Activated naive CD8-positive, alpha-beta T cell (primary cell): ENCODE measurements at regions not wholly inside any gene's neighbourhood (a gene's known extent, or its start where the extent isn't known, plus 50 kb on each side); places are given as distances from the start of the nearest gene placed in this dataset.
"Not testable (repeated sequence)": the region's sequence is repeated elsewhere in the genome, so short reads cannot be mapped to it uniquely, and the experiment has no call there.

Experiments
- H3K27ac Mint-ChIP-seq: one replicate; pipeline ENCODE4 v1.8.0; 2021; ENCODE audit warnings: mixed read lengths
- H3K27me3 Mint-ChIP-seq: one replicate; pipeline ENCODE4 v1.8.0; 2021; ENCODE audit warnings: mixed read lengths
- H3K36me3 Mint-ChIP-seq: one replicate; pipeline ENCODE4 v1.8.0; 2021; ENCODE audit warnings: mixed read lengths
- H3K4me1 Mint-ChIP-seq: one replicate; pipeline ENCODE4 v1.8.0; 2021; ENCODE audit warnings: low read depth, mixed read lengths
- H3K4me3 Mint-ChIP-seq: one replicate; pipeline ENCODE4 v1.8.0; 2021; ENCODE audit warnings: mild to moderate bottlenecking, mixed read lengths
- H3K9me3 Mint-ChIP-seq: one replicate; pipeline ENCODE4 v1.8.0; 2021; ENCODE audit warnings: low read depth, mixed read lengths

DNA sequence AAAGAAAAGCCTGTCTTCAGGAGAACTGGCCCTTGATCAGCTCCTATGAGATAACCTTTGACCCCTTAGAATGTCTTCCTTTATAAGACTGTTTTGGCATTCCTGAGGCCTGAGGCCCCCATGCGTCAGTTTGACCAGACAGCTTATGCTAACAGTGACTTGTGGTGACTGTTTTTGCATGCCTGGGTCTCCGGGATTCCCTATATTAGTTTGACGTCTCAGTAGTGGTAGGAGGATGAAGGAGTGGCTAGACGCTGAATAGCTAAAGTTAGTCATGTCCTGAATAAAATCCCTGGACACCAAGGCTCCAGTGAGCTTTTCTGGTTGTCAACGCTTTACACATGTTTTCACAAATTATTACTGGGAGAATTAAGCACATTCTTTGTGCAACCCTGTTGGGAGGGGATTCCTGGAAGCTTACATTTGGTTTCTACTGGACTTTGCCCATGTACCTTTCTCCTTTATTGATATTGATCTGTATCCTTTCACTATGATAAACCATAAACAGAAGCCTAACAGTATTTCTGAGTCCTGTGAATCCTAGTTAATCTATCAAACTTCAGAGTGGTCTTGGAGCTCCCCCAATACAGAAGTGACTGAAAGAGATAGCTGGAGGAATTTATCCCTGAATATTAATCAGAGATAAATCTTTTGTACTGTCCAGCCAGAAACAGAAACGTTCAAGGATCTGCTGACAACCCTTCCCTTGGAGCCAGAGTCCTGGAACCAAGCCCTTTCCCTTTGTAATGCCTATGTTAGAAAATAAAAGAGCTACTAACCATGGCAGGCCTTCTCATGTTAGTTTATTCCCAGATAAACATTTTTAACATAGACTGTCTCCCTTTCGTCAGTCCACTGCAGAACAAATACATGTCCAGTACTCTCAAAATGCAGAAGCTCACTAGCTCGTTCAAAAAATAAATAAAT lies 479.2 kb downstream of the RPS29 start:
- Mint-ChIP-seq H3K27ac (no peak overlapping the region), H3K4me3 (no peak overlapping the region), H3K4me1 (no peaks in the 10 kb centered on the region), H3K27me3 (no peaks in the 10 kb centered on the region), H3K36me3 (no peaks in the 10 kb centered on the region), H3K9me3 (peaks cover 3% of the 10 kb centered on the region)

DNA sequence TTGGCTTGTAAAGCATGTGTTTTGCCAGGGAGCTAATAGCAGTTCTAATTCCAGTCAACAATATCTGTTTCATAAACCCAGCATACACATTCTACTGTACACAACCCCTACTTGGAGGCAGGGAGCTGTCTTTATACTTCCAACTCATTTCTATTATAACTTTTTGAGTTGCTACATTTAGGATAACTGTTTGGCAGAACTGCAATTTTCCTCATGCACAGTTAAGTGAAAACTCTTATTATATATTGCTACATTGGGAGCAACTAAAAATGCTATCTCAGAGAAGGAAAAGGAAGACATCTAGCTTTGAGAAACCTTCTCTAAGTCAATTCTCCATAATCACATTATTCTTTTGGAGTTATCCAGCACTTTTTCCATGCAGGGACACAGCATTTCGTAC lies 480.2 kb downstream of the RPS29 start:
- Mint-ChIP-seq H3K9me3 (peaks cover 3% of the 10 kb centered on the region), H3K4me3 (no peak overlapping the region), H3K36me3 (no peaks in the 10 kb centered on the region), H3K27me3 (no peaks in the 10 kb centered on the region), H3K27ac (no peak overlapping the region), H3K4me1 (no peaks in the 10 kb centered on the region)

DNA sequence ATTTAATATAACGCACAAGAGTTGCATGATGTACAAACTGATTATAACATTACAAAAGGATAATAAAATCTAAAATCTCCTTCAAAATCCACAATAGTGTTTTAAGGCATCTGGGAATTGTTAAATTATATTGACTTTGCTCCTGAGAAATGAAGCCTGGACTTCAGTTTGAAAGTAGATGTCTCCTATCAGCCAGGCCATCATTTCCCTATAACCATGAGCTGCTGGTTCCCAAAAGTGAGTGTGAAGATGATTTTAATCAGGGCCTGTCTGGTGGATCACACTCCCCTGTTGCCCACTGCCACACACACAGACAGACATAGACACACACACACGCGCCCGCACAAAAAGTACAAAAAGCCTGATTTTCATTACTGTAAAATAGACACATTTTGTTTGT lies 480.7 kb downstream of the RPS29 start:
- Mint-ChIP-seq H3K9me3 (peaks cover 3% of the 10 kb centered on the region), H3K4me3 (no peak overlapping the region), H3K36me3 (no peaks in the 10 kb centered on the region), H3K27ac (no peak overlapping the region), H3K27me3 (no peaks in the 10 kb centered on the region), H3K4me1 (no peaks in the 10 kb centered on the region)

DNA sequence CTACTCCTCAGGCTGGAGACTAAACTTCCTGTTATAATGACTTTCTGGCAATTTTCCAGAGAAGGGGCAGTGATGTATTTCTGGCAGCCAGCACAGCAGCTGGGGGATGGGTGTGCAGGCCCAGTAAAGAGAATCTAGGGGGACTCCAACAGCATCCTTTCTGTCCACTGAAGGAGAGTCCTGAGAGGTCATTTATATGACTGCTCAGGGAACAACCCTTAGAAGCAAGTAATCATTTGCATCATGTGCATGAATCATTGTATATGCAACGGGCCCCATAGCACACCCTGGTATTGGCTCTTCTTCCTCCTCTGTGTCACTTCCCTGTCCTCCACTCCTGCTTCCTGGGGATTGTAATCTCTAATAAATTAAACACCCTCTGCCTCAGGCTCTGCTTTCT lies 493.8 kb downstream of the RPS29 start:
- Mint-ChIP-seq H3K9me3 (peaks cover 4% of the 10 kb centered on the region), H3K27me3 (peaks cover 4% of the 10 kb centered on the region), H3K4me1 (no peaks in the 10 kb centered on the region), H3K4me3 (no peak overlapping the region), H3K27ac (no peak overlapping the region), H3K36me3 (no peaks in the 10 kb centered on the region)

DNA sequence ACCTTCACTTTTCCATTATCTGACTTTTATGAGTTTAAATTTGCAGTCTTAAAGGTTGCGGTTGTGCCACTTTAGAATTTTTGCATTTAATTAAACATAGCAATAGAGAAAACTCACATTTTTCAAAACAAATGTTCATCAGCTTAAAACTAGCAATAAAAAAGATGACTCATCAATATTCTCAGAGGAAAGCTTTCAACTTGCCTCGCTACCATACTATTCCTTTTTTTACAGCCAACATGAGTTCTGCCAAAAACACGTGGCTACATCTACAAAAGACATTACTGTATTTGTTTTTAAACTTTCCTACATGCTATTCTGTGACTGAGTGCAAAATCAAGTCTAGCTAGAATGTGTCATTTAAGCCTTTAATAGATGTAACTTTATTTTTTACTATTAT lies 497.1 kb downstream of the RPS29 start:
- Mint-ChIP-seq H3K27me3 (peaks cover 4% of the 10 kb centered on the region), H3K4me1 (no peaks in the 10 kb centered on the region), H3K9me3 (peaks cover 4% of the 10 kb centered on the region), H3K27ac (no peak overlapping the region), H3K4me3 (no peak overlapping the region), H3K36me3 (no peaks in the 10 kb centered on the region)

DNA sequence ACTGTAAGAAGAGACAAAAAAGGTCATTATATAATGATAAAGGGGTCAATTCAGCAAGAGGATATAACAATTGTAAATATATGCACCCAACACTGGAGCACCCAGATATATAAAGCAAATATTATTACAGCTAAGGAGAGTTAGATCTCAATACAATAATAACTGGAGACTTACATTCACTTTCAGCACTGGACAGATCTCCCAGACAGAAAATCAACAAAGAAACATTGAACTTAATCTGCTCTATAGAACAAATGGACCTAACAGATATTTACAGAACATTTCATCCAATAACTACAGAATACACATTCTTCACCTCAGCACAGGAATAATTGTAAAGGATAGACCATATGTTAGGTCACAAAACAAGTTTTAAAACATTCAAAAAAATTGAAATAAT lies 512.9 kb downstream of the RPS29 start:
- not testable (repeated sequence) for H3K27ac Mint-ChIP-seq, H3K36me3 Mint-ChIP-seq, H3K4me1 Mint-ChIP-seq, H3K4me3 Mint-ChIP-seq, H3K27me3 Mint-ChIP-seq
- peaks cover 15% of the 10 kb centered on the region for H3K9me3 Mint-ChIP-seq

DNA sequence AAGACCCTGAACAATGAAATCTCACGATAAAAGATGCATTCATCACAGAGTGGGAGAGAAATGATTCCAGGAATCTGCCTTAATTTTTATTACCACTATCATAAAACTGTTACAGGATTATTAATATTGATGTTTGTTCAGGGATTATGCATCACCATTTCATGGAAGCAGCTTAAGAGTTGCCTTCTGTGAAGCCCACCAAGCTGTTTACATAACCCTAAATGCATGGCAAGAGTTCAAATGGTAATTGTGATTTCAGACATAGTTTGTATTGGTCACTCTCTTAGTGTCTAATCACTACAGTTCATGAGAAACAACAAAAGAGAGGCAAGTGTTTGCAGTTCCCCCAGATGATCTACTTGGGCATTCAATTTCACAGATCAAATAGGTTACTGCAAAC lies 527.7 kb downstream of the RPS29 start:
- Mint-ChIP-seq H3K4me1 (no peaks in the 10 kb centered on the region), H3K27ac (no peak overlapping the region), H3K36me3 (no peaks in the 10 kb centered on the region), H3K27me3 (peaks cover 2% of the 10 kb centered on the region), H3K9me3 (no peaks in the 10 kb centered on the region), H3K4me3 (no peak overlapping the region)

DNA sequence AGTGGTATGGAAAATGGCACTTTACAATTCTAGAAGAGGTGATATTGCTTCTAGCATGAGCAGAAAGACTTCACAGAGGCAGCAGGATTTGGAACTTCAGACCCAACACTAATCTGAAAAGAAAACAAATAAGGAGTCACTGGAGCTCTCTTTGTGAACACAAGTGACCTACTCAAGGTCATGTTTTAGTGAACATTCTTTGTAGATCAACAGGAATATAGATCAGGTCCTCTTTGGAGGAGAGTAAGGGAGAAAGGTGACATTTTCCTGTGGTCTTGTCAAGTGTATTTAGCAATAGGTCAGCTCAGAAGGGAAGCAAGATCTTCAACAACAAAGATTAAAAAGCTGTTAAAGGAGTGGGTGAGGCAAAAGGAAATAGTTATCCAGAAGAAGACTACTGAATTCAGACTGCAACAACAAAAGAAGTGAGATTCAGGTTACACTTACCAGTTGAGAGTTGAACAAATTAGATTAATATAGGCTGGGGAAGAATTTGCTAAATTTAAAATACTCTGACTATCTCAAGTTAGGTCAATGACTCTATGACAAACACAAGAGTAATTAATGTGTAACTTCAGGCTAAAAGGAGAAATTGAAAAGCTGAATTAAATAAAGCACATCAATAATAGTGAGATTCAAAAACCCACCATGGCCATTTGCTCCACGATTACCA lies 528.2 kb downstream of the RPS29 start:
- H3K9me3 Mint-ChIP-seq: no peaks in the 10 kb centered on the region
- H3K4me3 Mint-ChIP-seq: no peak overlapping the region
- no peaks in the 10 kb centered on the region for H3K36me3 Mint-ChIP-seq
- H3K27ac Mint-ChIP-seq: no peak overlapping the region
- H3K4me1 Mint-ChIP-seq: no peaks in the 10 kb centered on the region
- H3K27me3 Mint-ChIP-seq: peaks cover 2% of the 10 kb centered on the region

DNA sequence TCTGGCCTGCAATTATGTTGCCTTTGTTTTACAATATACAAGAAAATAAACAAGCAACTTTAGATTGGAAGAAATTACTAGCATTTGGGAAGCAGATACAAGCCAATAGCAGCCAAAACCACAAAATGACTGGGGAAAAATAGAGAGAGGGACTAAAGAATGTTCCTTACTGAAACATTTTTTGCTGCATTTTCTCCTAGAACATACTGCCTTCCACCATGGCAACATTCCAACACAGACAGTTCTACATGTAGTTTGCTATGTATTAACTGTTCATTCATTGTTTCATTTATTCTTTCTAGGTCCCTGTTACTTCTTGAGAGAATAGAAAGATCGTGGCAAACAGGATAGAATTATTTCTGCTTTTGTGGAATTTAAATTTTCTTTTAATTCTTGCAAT lies 530.2 kb downstream of the RPS29 start:
- no peak overlapping the region for H3K4me3 Mint-ChIP-seq
- H3K36me3 Mint-ChIP-seq: no peaks in the 10 kb centered on the region
- H3K27ac Mint-ChIP-seq: no peak overlapping the region
- peaks cover 2% of the 10 kb centered on the region for H3K27me3 Mint-ChIP-seq
- H3K9me3 Mint-ChIP-seq: no peaks in the 10 kb centered on the region
- H3K4me1 Mint-ChIP-seq: no peaks in the 10 kb centered on the region

DNA sequence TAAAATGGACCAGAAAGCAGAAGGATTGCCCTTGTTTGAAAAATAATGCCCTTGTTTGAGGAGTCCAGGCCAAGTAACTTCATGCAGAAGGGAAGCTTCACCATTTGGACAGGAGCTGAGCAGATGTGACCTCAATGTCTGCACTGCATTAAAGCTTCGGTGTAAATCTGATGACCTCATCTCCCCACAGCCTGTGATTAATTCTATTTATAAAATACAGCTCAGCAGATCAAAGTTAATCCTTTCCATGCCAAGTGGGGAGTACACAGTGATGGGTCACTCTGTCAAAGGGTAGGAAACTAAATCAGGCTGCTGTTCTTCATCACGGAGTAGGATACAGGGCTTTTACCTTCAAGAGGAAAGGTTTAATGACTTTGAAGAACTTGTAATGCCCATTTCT lies 533.7 kb downstream of the RPS29 start:
- H3K4me1 Mint-ChIP-seq: no peaks in the 10 kb centered on the region
- H3K27ac Mint-ChIP-seq: no peak overlapping the region
- H3K4me3 Mint-ChIP-seq: no peak overlapping the region
- H3K27me3 Mint-ChIP-seq: no peaks in the 10 kb centered on the region
- H3K9me3 Mint-ChIP-seq: no peaks in the 10 kb centered on the region
- H3K36me3 Mint-ChIP-seq: no peaks in the 10 kb centered on the region

DNA sequence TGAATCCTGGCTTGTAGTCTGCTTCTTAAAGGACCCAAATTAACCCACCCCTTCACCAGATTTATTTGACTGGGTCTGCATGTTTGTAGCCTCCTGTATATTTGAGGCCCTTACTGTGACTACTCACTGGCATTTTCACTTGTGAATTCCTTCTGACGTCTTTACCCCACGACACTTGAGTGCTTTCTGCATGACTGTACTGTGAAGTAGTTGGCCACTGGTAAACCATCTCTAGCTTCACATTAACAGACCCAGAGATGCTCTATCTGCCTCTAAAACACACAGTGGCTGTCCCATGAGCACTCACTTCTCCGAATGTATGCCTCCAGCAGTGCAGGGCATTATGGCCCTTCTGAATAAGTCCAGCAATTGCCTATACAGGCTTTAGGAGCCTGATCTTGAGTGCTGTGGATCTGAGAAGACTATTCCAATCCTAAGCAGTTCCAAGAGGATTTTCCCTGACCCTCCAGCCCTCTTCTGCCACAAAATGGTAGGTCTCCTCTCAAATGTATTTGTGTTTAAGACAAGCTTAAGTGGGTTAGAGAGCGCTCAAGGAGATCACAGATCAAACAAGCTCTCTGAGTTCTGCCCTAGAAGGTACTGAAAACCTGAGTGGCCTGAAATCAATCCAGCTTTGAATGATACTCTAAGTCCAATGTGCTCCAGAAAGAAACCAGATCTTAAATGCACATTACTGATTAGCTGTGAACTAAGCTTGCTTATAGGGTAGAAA lies 534.7 kb downstream of the RPS29 start:
- H3K27ac Mint-ChIP-seq: no peak overlapping the region
- H3K4me1 Mint-ChIP-seq: no peaks in the 10 kb centered on the region
- H3K9me3 Mint-ChIP-seq: no peaks in the 10 kb centered on the region
- H3K4me3 Mint-ChIP-seq: no peak overlapping the region
- H3K36me3 Mint-ChIP-seq: no peaks in the 10 kb centered on the region
- no peaks in the 10 kb centered on the region for H3K27me3 Mint-ChIP-seq

DNA sequence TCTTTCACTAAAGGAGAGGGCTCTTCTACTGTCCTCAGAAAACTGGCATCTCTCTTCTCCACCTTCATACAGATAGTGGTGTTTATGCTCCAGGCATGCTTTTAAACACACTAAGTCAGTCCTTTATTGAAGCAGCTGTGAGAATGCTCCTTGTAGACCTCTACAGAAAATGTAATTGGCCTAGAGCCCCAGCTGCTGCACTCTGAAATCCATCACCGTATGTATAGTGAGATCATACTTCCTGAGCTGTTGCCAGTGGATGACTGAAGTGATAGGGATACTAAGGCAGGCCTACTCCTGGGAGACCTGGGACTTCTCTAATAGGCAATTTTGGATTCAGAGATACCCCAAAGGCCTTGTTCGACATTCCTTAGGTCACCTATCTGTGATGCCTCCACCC lies 535.4 kb downstream of the RPS29 start:
- H3K4me1 Mint-ChIP-seq: no peaks in the 10 kb centered on the region
- H3K9me3 Mint-ChIP-seq: no peaks in the 10 kb centered on the region
- H3K27ac Mint-ChIP-seq: no peak overlapping the region
- no peak overlapping the region for H3K4me3 Mint-ChIP-seq
- no peaks in the 10 kb centered on the region for H3K27me3 Mint-ChIP-seq
- H3K36me3 Mint-ChIP-seq: no peaks in the 10 kb centered on the region

DNA sequence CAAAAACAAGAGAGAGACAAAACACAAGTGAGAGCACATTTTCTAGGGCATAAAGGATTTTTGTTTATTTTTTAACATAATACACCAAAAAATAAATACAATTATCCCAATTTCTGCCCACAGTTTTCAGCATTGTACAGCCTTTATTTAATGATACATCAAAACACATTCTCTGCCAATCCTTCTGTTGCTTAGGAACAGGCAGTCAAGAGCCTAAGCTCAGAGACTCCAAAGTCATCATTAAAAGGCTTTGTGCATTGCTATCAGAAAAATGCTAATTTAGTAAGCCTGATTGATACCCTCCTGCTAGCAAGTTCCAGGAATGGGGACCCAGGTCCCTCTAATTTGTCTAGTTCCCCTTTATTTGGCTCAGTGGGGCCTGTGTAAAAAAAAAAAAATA lies 536.5 kb downstream of the RPS29 start:
- H3K4me3 Mint-ChIP-seq: no peak overlapping the region
- H3K36me3 Mint-ChIP-seq: no peaks in the 10 kb centered on the region
- no peak overlapping the region for H3K27ac Mint-ChIP-seq
- H3K27me3 Mint-ChIP-seq: no peaks in the 10 kb centered on the region
- H3K9me3 Mint-ChIP-seq: no peaks in the 10 kb centered on the region
- H3K4me1 Mint-ChIP-seq: no peaks in the 10 kb centered on the region

DNA sequence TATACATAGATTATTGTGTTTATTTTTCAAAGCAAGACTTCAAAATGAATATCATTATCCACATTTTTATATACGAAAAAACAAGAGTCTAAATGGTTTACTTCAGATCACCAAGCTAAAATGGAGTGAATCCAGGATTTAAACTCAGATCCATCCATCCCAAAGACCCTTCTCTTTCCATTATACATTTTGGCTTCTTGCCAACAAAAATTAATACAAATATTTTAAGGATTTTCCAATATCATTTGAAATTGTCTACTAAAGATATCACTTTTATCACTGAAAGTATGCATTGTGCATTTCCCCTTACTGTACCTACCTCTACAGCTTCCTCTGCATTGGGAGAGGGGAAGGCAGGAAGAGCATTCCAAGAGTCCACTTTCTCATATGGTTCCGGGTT lies 541.2 kb downstream of the RPS29 start:
- Mint-ChIP-seq H3K27ac (no peak overlapping the region), H3K4me1 (no peaks in the 10 kb centered on the region), H3K36me3 (no peaks in the 10 kb centered on the region)

DNA sequence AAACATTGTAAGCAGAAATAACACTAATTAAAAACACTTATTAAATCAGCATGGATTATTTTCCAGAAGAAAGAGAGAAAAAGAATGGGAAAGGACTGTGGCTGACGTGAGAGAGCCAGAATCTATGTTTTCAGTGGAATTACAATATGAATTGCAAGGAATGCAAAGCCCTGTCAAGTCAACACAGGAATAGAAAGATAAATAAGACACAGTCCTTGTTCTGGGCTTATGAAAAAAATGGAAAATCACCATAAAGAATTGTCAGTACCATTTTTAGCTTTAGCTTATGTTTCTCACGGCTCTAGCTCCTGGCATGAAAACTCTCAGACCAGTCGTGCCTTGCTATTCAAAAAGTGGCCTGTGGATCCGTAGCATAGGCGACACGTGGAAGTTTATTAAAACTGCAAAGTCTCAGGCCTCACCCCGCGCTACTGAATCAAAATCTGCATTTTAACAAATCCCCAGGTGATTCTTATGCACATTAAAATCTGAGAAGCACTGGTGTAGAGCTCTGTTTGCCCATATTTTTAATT lies 549.1 kb downstream of the RPS29 start:
- no peak overlapping the region for H3K27ac Mint-ChIP-seq

More for the DNA sequence above, 541.2 kb downstream of the RPS29 start:
- no peaks in the 10 kb centered on the region for H3K27me3 Mint-ChIP-seq
- H3K9me3 Mint-ChIP-seq: no peaks in the 10 kb centered on the region
- H3K4me3 Mint-ChIP-seq: no peak overlapping the region

More for the DNA sequence above, 549.1 kb downstream of the RPS29 start:
- no peaks in the 10 kb centered on the region for H3K4me1 Mint-ChIP-seq
- H3K36me3 Mint-ChIP-seq: no peaks in the 10 kb centered on the region
- no peak overlapping the region for H3K4me3 Mint-ChIP-seq
- H3K27me3 Mint-ChIP-seq: no peaks in the 10 kb centered on the region
- H3K9me3 Mint-ChIP-seq: no peaks in the 10 kb centered on the region
